ENCODE measurements at regions not wholly inside any gene's neighbourhood (a gene's known extent, or its start where the extent isn't known, plus 50 kb on each side); places are given as distances from the start of the nearest gene placed in this dataset.

GRCh38 chr13:50643060-50643459, 200.4 kb downstream of the DLEU7 start:
- intact Hi-C loops (cut with DNase I): no loop called here
- DNase-seq (no peak), ATAC-seq (no peak)
- Histone ChIP-seq H3K4me1 (peaks cover 0 to 6% (median 0%) of the 10 kb centered on the region in 9 donors), H3K36me3 (no peaks in the 10 kb centered on the region), H3K27ac (no peak overlapping the region), H3K9me3 (peaks cover 0 to 3% (median 0%) of the 10 kb centered on the region in 11 donors), H3K4me3 (no peak overlapping the region), H3K27me3 (no peaks in the 10 kb centered on the region)
- no peak for TF ChIP-seq CTCF (IDR thresholded peaks at IDR 0.05)
- WGBS, 2 donors: 88 to 92% methylated on average over 5 of the region's 5 CpGs

GRCh38 chr13:50644081-50644871, 199.2 kb downstream of the DLEU7 start:
- TF ChIP-seq CTCF (IDR thresholded peaks at IDR 0.05): no peak
- intact Hi-C loops (cut with DNase I): no loop called here
- WGBS, 2 donors: 92 to 97% methylated on average over 5 of the region's 5 CpGs
- ATAC-seq: no peak
- H3K36me3 ChIP-seq: no peaks in the 10 kb centered on the region
- no peak for DNase-seq
- H3K27ac ChIP-seq: no peak overlapping the region
- peaks cover 0 to 3% (median 0%) of the 10 kb centered on the region in 11 donors for H3K9me3 ChIP-seq
- no peak overlapping the region for H3K4me3 ChIP-seq
- no peaks in the 10 kb centered on the region for H3K27me3 ChIP-seq
- H3K4me1 ChIP-seq: peaks cover 0 to 6% (median 0%) of the 10 kb centered on the region in 9 donors

GRCh38 chr13:50645092-50645491, 198.4 kb downstream of the DLEU7 start:
- DNase-seq (no peak), ATAC-seq (no peak)
- no peak overlapping the region for H3K27ac ChIP-seq
- no peak overlapping the region for H3K4me3 ChIP-seq
- TF ChIP-seq CTCF (IDR thresholded peaks at IDR 0.05): no peak
- no peaks in the 10 kb centered on the region for H3K27me3 ChIP-seq
- 80 to 90% methylated on average over 4 of the region's 4 CpGs for WGBS, 2 donors
- peaks cover 0 to 3% (median 0%) of the 10 kb centered on the region in 11 donors for H3K9me3 ChIP-seq
- peaks cover 0 to 6% (median 0%) of the 10 kb centered on the region in 9 donors for H3K4me1 ChIP-seq
- intact Hi-C loops (cut with DNase I): no loop called here
- no peaks in the 10 kb centered on the region for H3K36me3 ChIP-seq

- ATAC-seq (no peak), DNase-seq (no peak)
- intact Hi-C loops (cut with DNase I): loop anchor here in 1 of 10 donors (1.0 kb wide), 1 partner anchor 18 kb away; no protein-coding TSS in a partner anchor
- H3K27me3 ChIP-seq: no peaks in the 10 kb centered on the region
- no peaks in the 10 kb centered on the region for H3K36me3 ChIP-seq
- no peak overlapping the region for H3K27ac ChIP-seq
- 95 to 96% methylated on average over 3 of the region's 3 CpGs for WGBS, 2 donors
- no peak overlapping the region for H3K4me3 ChIP-seq
- H3K4me1 ChIP-seq: peaks cover 0 to 9% (median 5%) of the 10 kb centered on the region in 9 donors
- H3K9me3 ChIP-seq: peaks cover 0 to 3% (median 0%) of the 10 kb centered on the region in 11 donors
- TF ChIP-seq CTCF (IDR thresholded peaks at IDR 0.05): no peak
Observed at GRCh38 chr13:50646070-50646469, 197.4 kb downstream of the DLEU7 start.
